SK-N-SH (cell line): ENCODE measurements at regions not wholly inside any gene's neighbourhood (a gene's known extent, or its start where the extent isn't known, plus 50 kb on each side); places are given as distances from the start of the nearest gene placed in this dataset.

Experiments used
- CTCF ChIA-PET: fragments of 300-600, 350-600 bp; formaldehyde crosslinking; extraction: SDS; loops from one replicate; lab custom pipeline; 2021; lab: Yijun Ruan, JAX
- POLR2A ChIA-PET: fragments of 350-600 bp; sonication (Branson Sonifier 250); formaldehyde crosslinking; extraction: SDS; loops from one replicate; lab custom pipeline; 2020; ENCODE audit warnings: antibody characterized with exemption, inconsistent platforms; lab: Yijun Ruan, JAX
- DNase-seq: peaks from one replicate; pipeline ENCODE4 v3.0.0; 2012
- H2AFZ ChIP-seq: fragments of 200-600 bp; sonication (generic); 2 replicates; pipeline ENCODE4 v1.8.1; 2016; ENCODE audit warnings: antibody characterized with exemption, mild to moderate bottlenecking, low read depth
- H3F3A ChIP-seq: fragments of 200-600 bp; sonication (generic); replicated peaks from 2 replicates; pipeline ENCODE3; 2016; ENCODE audit warnings: antibody characterized with exemption, mild to moderate bottlenecking; ENCODE audit not compliant: insufficient read depth
- H3K27ac ChIP-seq, 2 experiments: fragments of 200-500 bp in 1 of 2; fragments of 200-600 bp in 1 of 2; sonication (Bioruptor generic) in 1 of 2; sonication (generic), shearing (Covaris generic) in 1 of 2; 2 replicates each; pipeline versions ENCODE4 v1.5.1 to v1.6.1; 2014 to 2016; ENCODE audit warnings: low read depth in 2 of 2, inconsistent platforms in 1 of 2, low read length in 1 of 2, mild to moderate bottlenecking in 1 of 2, mixed read lengths in 1 of 2
- H3K27me3 ChIP-seq: fragments of 200-600 bp; sonication (generic), shearing (Covaris generic); 2 replicates; pipeline ENCODE4 v1.6.1; 2016; ENCODE audit warnings: mixed run types; ENCODE audit not compliant: insufficient read depth
- H3K36me3 ChIP-seq, 2 experiments: fragments of 200-500 bp in 1 of 2; fragments of 200-600 bp in 1 of 2; sonication (Bioruptor generic) in 1 of 2; sonication (generic) in 1 of 2; replicated peaks in 1 of 2; 2 replicates each; pipeline versions ENCODE3 to v1.5.1; 2014 to 2016; ENCODE audit warnings: low read length in 1 of 2, mild to moderate bottlenecking in 1 of 2; ENCODE audit not compliant: insufficient read depth in 2 of 2, control insufficient read depth in 1 of 2
- H3K4me1 ChIP-seq, 2 experiments: fragments of 200-500 bp in 1 of 2; fragments of 200-600 bp in 1 of 2; sonication (Bioruptor generic) in 1 of 2; sonication (generic), shearing (Covaris generic) in 1 of 2; 2 replicates each; pipeline versions ENCODE4 v1.5.1 to v1.6.1; 2014 to 2016; ENCODE audit warnings: low read depth in 1 of 2, low read length in 1 of 2, mixed run types in 1 of 2; ENCODE audit not compliant: insufficient read depth in 2 of 2, control insufficient read depth in 1 of 2
- H3K4me2 ChIP-seq: fragments of 200-600 bp; sonication (generic), shearing (Covaris generic); 2 replicates; pipeline ENCODE4 v1.6.1; 2017; ENCODE audit warnings: mixed run types
- H3K4me3 ChIP-seq, 2 experiments: fragments of 200-500 bp in 1 of 2; fragments of 200-600 bp in 1 of 2; sonication (Bioruptor generic) in 1 of 2; sonication (generic), shearing (Covaris generic) in 1 of 2; 2 replicates each; pipeline versions ENCODE4 v1.5.1 to v1.8.1; 2014 to 2016; ENCODE audit warnings: low read depth in 2 of 2, inconsistent platforms in 1 of 2, low read length in 1 of 2, mild to moderate bottlenecking in 1 of 2, mixed read lengths in 1 of 2, moderate library complexity in 1 of 2
- H3K79me2 ChIP-seq: fragments of 200-600 bp; sonication (generic); 2 replicates; pipeline ENCODE4 v1.8.1; 2017; ENCODE audit warnings: mild to moderate bottlenecking; ENCODE audit not compliant: insufficient read depth
- H3K9ac ChIP-seq: fragments of 200-600 bp; sonication (generic); 2 replicates; pipeline ENCODE4 v1.6.1; 2017; ENCODE audit warnings: mixed run types
- H3K9me2 ChIP-seq: fragments of 200-600 bp; sonication (generic); 2 replicates; pipeline ENCODE4 v1.6.1; 2017; ENCODE audit warnings: mixed run types
- H3K9me3 ChIP-seq: fragments of 200-600 bp; sonication (generic); 2 replicates; pipeline ENCODE4 v1.6.1; 2017; ENCODE audit warnings: mixed run types, mild to moderate bottlenecking, moderate library complexity
- H4K20me1 ChIP-seq: fragments of 200-600 bp; sonication (generic); 2 replicates; pipeline ENCODE4 v1.6.1; 2017; ENCODE audit warnings: mild to moderate bottlenecking, mixed run types; ENCODE audit not compliant: insufficient read depth
- CTCF ChIP-seq: fragments of 200-600 bp; sonication (generic); IDR thresholded peaks from 2 replicates; pipeline ENCODE4 v1.6.1; 2017; ENCODE audit warnings: antibody characterized with exemption, mild to moderate bottlenecking, moderate library complexity
- ELF1 ChIP-seq: IDR thresholded peaks from 2 replicates; pipeline ENCODE4 v1.4.0; 2012
- EP300 ChIP-seq, 2 experiments: IDR thresholded peaks; 2 replicates each; pipeline versions ENCODE4 v1.4.0 to v1.6.1; 2012; ENCODE audit warnings: borderline replicate concordance in 1 of 2, low read depth in 1 of 2, low read length in 1 of 2
- FOSL2 ChIP-seq: IDR thresholded peaks from 2 replicates; pipeline ENCODE4 v1.4.0; 2012; ENCODE audit warnings: low read depth, mild to moderate bottlenecking, moderate library complexity, borderline replicate concordance
- FOXJ3 ChIP-seq: sonication (generic); formaldehyde crosslinking; IDR thresholded peaks from 2 replicates; pipeline ENCODE4 v1.5.1; 2020; ENCODE audit warnings: mild to moderate bottlenecking, missing genetic modification reagents
- FOXM1 ChIP-seq: IDR thresholded peaks from 2 replicates; pipeline ENCODE4 v1.4.0; 2012; ENCODE audit warnings: low read depth, mild to moderate bottlenecking
- GATA2 ChIP-seq: sonication (generic); formaldehyde crosslinking; IDR thresholded peaks from 2 replicates; pipeline ENCODE4 v1.5.0; 2020; ENCODE audit warnings: mild to moderate bottlenecking, missing genetic modification reagents
- JUND ChIP-seq: IDR thresholded peaks from 2 replicates; pipeline ENCODE4 v1.4.0; 2012
- MAX ChIP-seq: IDR thresholded peaks from 2 replicates; pipeline ENCODE4 v1.4.0; 2012; ENCODE audit warnings: low read depth
- MEF2A ChIP-seq: IDR thresholded peaks from 2 replicates; pipeline ENCODE4 v1.4.0; 2012; ENCODE audit warnings: low read depth, borderline replicate concordance
- RAD21 ChIP-seq: IDR thresholded peaks from 2 replicates; pipeline ENCODE4 v1.6.1; 2012; ENCODE audit warnings: mild to moderate bottlenecking, low read length
- RCOR1 ChIP-seq: fragments of 150-350 bp; IDR thresholded peaks from 2 replicates; pipeline ENCODE4 v1.6.1; 2017; ENCODE audit warnings: antibody characterized with exemption, low read length
- RXRA ChIP-seq: IDR thresholded peaks from 2 replicates; pipeline ENCODE4 v1.4.0; 2012; ENCODE audit warnings: low read depth, mild to moderate bottlenecking, borderline replicate concordance
- SIN3A ChIP-seq: IDR thresholded peaks from 2 replicates; pipeline ENCODE4 v1.6.1; 2012; ENCODE audit warnings: low read depth, mild to moderate bottlenecking, low read length, moderate library complexity, borderline replicate concordance
- SMC3 ChIP-seq: IDR thresholded peaks from 2 replicates; pipeline ENCODE4 v1.6.1; 2012; ENCODE audit warnings: low read depth, low read length, improper control_type of control experiment
- TAF1 ChIP-seq: IDR thresholded peaks from 2 replicates; pipeline ENCODE4 v1.6.1; 2012; ENCODE audit warnings: low read depth, mild to moderate bottlenecking, low read length, moderate library complexity, borderline replicate concordance
- YY1 ChIP-seq: IDR thresholded peaks from 2 replicates; pipeline ENCODE4 v1.4.0; 2012; ENCODE audit warnings: low read depth, mild to moderate bottlenecking
- ZBTB33 ChIP-seq: IDR thresholded peaks from 2 replicates; pipeline ENCODE4 v1.4.0; 2012; ENCODE audit warnings: low read depth, borderline replicate concordance
- WGBS: methylation state at CpG from one replicate; pipeline ENCODE4 v1.1.6; 2017; ENCODE audit warnings: low lambda C conversion rate; 5-methylcytosine and 5-hydroxymethylcytosine counted together

- TF ChIP-seq SMC3, result peak; percentile 98
- TF ChIP-seq RAD21, result peak; percentile 100
- peak; percentile 86 for TF ChIP-seq CTCF
- no peak for TF ChIP-seq FOSL2
- no peak for TF ChIP-seq MEF2A
- TF ChIP-seq TAF1, result no peak
- no peak for TF ChIP-seq GATA2 (CRISPR knock-in tag)
- TF ChIP-seq EP300 (IDR thresholded peaks at IDR 0.05; ENCODE audit: borderline replicate concordance in 1 of 2, low read depth in 1 of 2, low read length in 1 of 2), result peak in 1 of 2 experiments; percentile 11; a peak in 1 of 4 replicates
- no peak for TF ChIP-seq JUND
- peak; percentile 48; the same call in 1 of the 2 replicates for TF ChIP-seq RCOR1
- TF ChIP-seq FOXM1, result no peak
These were observed 132.5 kb upstream of the HAND1 start (continued) for GRCh38 chr5:154610321-154611154.

- WGBS, result 92% methylated on average over 3 of the region's 3 CpGs
- ChIA-PET CTCF (interaction anchor here (0.7 to 10.9 kb wide), 24 partner anchors 9 to 634 kb away, joined by 3 to 179 read pairs (median 5); partner anchors contain the start of genes HAND1 and SAP30L), POLR2A (interaction anchor here (1.2 to 1.8 kb wide), 2 partner anchors 86 to 132 kb away, joined by 3 to 7 read pairs; no protein-coding TSS in a partner anchor)
- H3K9ac ChIP-seq, result no peak overlapping the region
- H3K4me3 ChIP-seq, result no peak overlapping the region
- H3K27ac ChIP-seq, result peak overlapping the region in 1 of 2 experiments; percentile 62; a peak in 2 of 4 replicates
- H3K79me2 ChIP-seq, result no peaks in the 10 kb centered on the region
- no peaks in the 10 kb centered on the region for H3K36me3 ChIP-seq
- no peaks in the 10 kb centered on the region for H3K9me3 ChIP-seq
- no peak overlapping the region for H3K4me2 ChIP-seq
- no peak for DNase-seq
- no peaks in the 10 kb centered on the region for H3K9me2 ChIP-seq
- no peaks in the 10 kb centered on the region for H4K20me1 ChIP-seq
- H2AFZ ChIP-seq, result no peak overlapping the region
- H3K4me1 ChIP-seq, result peaks cover 0 to 45% of the 10 kb centered on the region in 2 experiments; a peak in 1 of 4 replicates
- no peaks in the 10 kb centered on the region for H3F3A ChIP-seq
- peaks cover under 1% of the 10 kb centered on the region for H3K27me3 ChIP-seq
- TF ChIP-seq SIN3A, result no peak
- TF ChIP-seq FOXM1, result no peak
- no peak for TF ChIP-seq FOXJ3 (CRISPR knock-in tag)
- TF ChIP-seq ZBTB33, result no peak
- TF ChIP-seq RCOR1, result no peak
- TF ChIP-seq EP300 (IDR thresholded peaks at IDR 0.05; ENCODE audit: borderline replicate concordance in 1 of 2, low read depth in 1 of 2, low read length in 1 of 2), result no peak
- TF ChIP-seq SMC3, result no peak
- no peak for TF ChIP-seq GATA2 (CRISPR knock-in tag)
- TF ChIP-seq ELF1, result no peak
- TF ChIP-seq MAX, result no peak
- TF ChIP-seq MEF2A, result no peak
- TF ChIP-seq RXRA, result no peak
- TF ChIP-seq YY1, result no peak
These were observed 131.2 kb upstream of the HAND1 start for GRCh38 chr5:154609251-154609650.
